Fibroblast of lung (primary cell): ENCODE measurements at regions not wholly inside any gene's neighbourhood (a gene's known extent, or its start where the extent isn't known, plus 50 kb on each side); places are given as distances from the start of the nearest gene placed in this dataset.
A peak's percentile ranks its signal among the peaks of the same experiment; 100 is the strongest.
"Not testable (repeated sequence)": the region's sequence is repeated elsewhere in the genome, so short reads cannot be mapped to it uniquely, and the experiment has no call there.

Experiments
- DNase-seq, 2 donors: peaks; one replicate each; pipeline versions ENCODE4 v3.0.0 to v3.0.0-alpha.2; 2010; ENCODE audit warnings: low read depth in 2 of 2
- H2AFZ ChIP-seq: 2 replicates; pipeline ENCODE4 v1.5.1; 2012; ENCODE audit warnings: low read length, control low read depth, inconsistent platforms
- H3K27ac ChIP-seq: 2 replicates; pipeline ENCODE4 v1.5.1; 2011; ENCODE audit warnings: low read length, control low read depth; ENCODE audit not compliant: insufficient read depth
- H3K27me3 ChIP-seq: 2 replicates; pipeline ENCODE4 v1.5.1; 2011; ENCODE audit warnings: mild to moderate bottlenecking, low read length; ENCODE audit not compliant: control insufficient read depth, insufficient read depth
- H3K36me3 ChIP-seq: 2 replicates; pipeline ENCODE4 v1.5.1; 2011; ENCODE audit warnings: low read length; ENCODE audit not compliant: control insufficient read depth, insufficient read depth
- H3K4me1 ChIP-seq: 2 replicates; pipeline ENCODE4 v1.5.1; 2011; ENCODE audit warnings: low read length; ENCODE audit not compliant: control insufficient read depth, insufficient read depth; ENCODE audit errors: extremely low read depth
- H3K4me2 ChIP-seq: 2 replicates; pipeline ENCODE4 v1.5.1; 2011; ENCODE audit warnings: low read length, control low read depth; ENCODE audit not compliant: insufficient read depth; ENCODE audit errors: extremely low read depth
- H3K4me3 ChIP-seq, 4 experiments: fragments of 200-600 bp in 1 of 4; sonication (generic) in 1 of 4; replicated peaks in 1 of 4; 2 replicates each; pipeline ENCODE4 v1.5.1; 2011 to 2016; ENCODE audit warnings: low read length in 4 of 4, low read depth in 3 of 4, mild to moderate bottlenecking in 3 of 4, control low read depth in 2 of 4, inconsistent platforms in 1 of 4, mixed read lengths in 1 of 4; ENCODE audit not compliant: insufficient read depth in 1 of 4; ENCODE audit errors: control extremely low read depth in 1 of 4
- H3K79me2 ChIP-seq: 2 replicates; pipeline ENCODE4 v1.5.1; 2012; ENCODE audit warnings: mild to moderate bottlenecking, low read length, inconsistent platforms; ENCODE audit not compliant: control insufficient read depth, insufficient read depth
- H3K9ac ChIP-seq: 2 replicates; pipeline ENCODE4 v1.5.1; 2011; ENCODE audit warnings: mild to moderate bottlenecking, low read length, control low read depth; ENCODE audit not compliant: insufficient read depth
- H3K9me3 ChIP-seq: 2 replicates; pipeline ENCODE4 v1.5.1; 2012; ENCODE audit warnings: low read depth, low read length; ENCODE audit not compliant: control insufficient read depth, insufficient read depth
- H4K20me1 ChIP-seq: 2 replicates; pipeline ENCODE4 v1.5.1; 2011; ENCODE audit warnings: low read length; ENCODE audit not compliant: control insufficient read depth, insufficient read depth; ENCODE audit errors: extremely low read depth
- EZH2 ChIP-seq: IDR thresholded peaks from 2 replicates; pipeline ENCODE4 v1.5.1; 2012; ENCODE audit warnings: low read length, control low read depth, mild to moderate bottlenecking; ENCODE audit errors: missing control alignments
- TF ChIP-seq, protein P1 (sequence below), 2 donors: IDR thresholded peaks in 1 of 2; conservative IDR thresholded peaks in 1 of 2; 1 replicate in 1 of 2; 2 replicates in 1 of 2; pipeline ENCODE4 v1.5.1; 2011 to 2012; ENCODE audit warnings: low read length in 2 of 2, control low read depth in 1 of 2, inconsistent platforms in 1 of 2, low read depth in 1 of 2, mild to moderate bottlenecking in 1 of 2

DNA sequence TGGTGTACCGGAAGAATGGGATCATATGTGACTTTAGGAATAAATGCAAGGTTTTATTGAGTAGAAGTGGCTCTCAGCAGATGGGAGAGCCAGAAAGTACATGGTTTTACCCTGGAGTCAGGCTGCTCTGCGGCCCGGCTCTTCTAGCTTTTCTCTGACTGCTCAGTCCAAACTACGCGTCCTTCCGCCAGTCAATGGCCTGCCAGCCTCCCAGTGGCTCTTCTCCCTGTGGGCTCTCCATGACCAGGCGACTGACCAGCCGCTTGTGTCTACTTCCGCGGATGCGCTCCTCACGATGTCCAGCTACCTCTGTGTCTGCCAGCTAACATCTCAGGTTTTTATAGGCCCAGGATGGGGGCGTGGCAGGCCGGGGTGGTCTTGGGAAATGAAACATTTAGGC is 220.4 kb downstream of the VAPA start:
- no peak overlapping the region for H3K4me2 ChIP-seq
- H3K27ac ChIP-seq, result no peak overlapping the region
- no peak overlapping the region for H3K4me3 ChIP-seq
- H2AFZ ChIP-seq, result no peak overlapping the region
- H3K79me2 ChIP-seq, result no peaks in the 10 kb centered on the region
- TF ChIP-seq, protein P1, sequence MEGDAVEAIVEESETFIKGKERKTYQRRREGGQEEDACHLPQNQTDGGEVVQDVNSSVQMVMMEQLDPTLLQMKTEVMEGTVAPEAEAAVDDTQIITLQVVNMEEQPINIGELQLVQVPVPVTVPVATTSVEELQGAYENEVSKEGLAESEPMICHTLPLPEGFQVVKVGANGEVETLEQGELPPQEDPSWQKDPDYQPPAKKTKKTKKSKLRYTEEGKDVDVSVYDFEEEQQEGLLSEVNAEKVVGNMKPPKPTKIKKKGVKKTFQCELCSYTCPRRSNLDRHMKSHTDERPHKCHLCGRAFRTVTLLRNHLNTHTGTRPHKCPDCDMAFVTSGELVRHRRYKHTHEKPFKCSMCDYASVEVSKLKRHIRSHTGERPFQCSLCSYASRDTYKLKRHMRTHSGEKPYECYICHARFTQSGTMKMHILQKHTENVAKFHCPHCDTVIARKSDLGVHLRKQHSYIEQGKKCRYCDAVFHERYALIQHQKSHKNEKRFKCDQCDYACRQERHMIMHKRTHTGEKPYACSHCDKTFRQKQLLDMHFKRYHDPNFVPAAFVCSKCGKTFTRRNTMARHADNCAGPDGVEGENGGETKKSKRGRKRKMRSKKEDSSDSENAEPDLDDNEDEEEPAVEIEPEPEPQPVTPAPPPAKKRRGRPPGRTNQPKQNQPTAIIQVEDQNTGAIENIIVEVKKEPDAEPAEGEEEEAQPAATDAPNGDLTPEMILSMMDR (conservative IDR thresholded peaks at IDR 0.05 in 1 of 2, IDR thresholded peaks at IDR 0.05 in 1 of 2; ENCODE audit: low read depth in 1 of 2, low read length in 2 of 2), result no peak
- TF ChIP-seq EZH2, result no peak
- peaks cover 2% of the 10 kb centered on the region for H3K4me1 ChIP-seq
- no peak overlapping the region for H3K9ac ChIP-seq
- no peaks in the 10 kb centered on the region for H3K36me3 ChIP-seq
- no peaks in the 10 kb centered on the region for H4K20me1 ChIP-seq
- no peaks in the 10 kb centered on the region for H3K9me3 ChIP-seq
- H3K27me3 ChIP-seq, result no peaks in the 10 kb centered on the region
- no peak for DNase-seq

DNA sequence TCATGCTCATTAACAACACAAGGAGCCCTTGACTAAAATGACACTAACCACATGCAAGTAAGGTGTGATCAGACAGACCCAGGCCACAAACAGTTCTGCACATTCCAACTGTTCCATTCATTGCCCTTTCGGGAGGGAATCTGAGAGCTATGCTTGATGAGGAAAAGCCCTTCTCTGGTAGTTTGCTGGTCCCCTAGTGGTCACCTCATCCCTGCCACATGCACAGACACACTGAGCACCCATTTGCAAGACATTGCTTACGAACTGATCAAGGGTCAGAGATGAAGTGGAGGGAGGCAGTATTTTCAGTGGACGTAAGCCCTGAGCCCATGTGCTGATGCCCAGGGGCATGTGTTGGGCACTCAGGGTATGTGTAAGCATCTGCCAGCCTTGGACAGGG is 220.9 kb downstream of the VAPA start:
- not testable (repeated sequence) for H3K4me1 ChIP-seq, H3K9ac ChIP-seq, H2AFZ ChIP-seq, H3K79me2 ChIP-seq, H3K36me3 ChIP-seq, H3K4me3 ChIP-seq, DNase-seq, H3K27me3 ChIP-seq, H3K4me2 ChIP-seq, H4K20me1 ChIP-seq, H3K9me3 ChIP-seq, H3K27ac ChIP-seq

DNA sequence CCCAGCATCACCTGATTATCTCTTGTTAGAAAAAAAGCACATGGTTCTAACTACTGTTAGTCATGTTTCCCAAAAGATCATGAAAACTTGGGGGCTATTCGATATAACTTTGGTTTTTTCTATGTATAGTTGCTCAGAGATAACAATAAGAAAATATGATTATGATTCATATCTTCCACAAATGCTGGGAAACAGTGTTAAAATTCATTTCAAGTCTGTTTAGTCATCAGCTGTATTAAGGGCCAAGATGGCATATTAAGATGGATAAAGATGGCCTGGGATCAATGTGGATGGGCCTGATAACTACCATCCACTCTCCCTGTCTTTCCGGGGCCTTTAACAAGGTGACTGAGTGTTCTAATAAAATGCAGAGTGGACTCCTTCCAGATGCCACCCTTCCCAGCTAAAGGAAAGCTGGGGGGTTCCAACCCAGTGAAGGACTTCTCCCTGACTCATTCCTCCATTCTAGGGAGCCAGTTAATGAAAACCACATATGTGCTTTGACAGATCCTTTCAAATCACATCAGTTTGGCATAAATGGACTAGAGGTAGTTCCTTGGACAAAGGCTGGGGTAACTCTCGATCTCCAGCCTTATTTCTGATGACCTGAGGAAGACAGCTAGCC is 221.6 kb downstream of the VAPA start:
- Histone ChIP-seq H3K79me2 (no peaks in the 10 kb centered on the region), H3K27me3 (no peaks in the 10 kb centered on the region), H3K9ac (no peak overlapping the region), H2AFZ (no peak overlapping the region), H3K4me1 (peaks cover 9% of the 10 kb centered on the region), H3K27ac (no peak overlapping the region), H3K9me3 (no peaks in the 10 kb centered on the region), H3K4me2 (no peak overlapping the region), H3K36me3 (no peaks in the 10 kb centered on the region), H3K4me3 (no peak overlapping the region), H4K20me1 (no peaks in the 10 kb centered on the region)
- peak in 1 of 2 donors; percentile 42 for DNase-seq
- no peak for TF ChIP-seq EZH2
- TF ChIP-seq, protein P1 (conservative IDR thresholded peaks at IDR 0.05 in 1 of 2, IDR thresholded peaks at IDR 0.05 in 1 of 2; ENCODE audit: low read depth in 1 of 2, low read length in 2 of 2), result no peak
